HG03378 (cell line): ENCODE measurements at regions not wholly inside any gene's neighbourhood (a gene's known extent, or its start where the extent isn't known, plus 50 kb on each side); places are given as distances from the start of the nearest gene placed in this dataset.
"Not testable (repeated sequence)": the region's sequence is repeated elsewhere in the genome, so short reads cannot be mapped to it uniquely, and the experiment has no call there.

Experiments
- ATAC-seq: cut with Tn5 transposase; IDR thresholded peaks from one replicate; pipeline ENCODE4 v1.9.1; 2021; ENCODE audit warnings: mild to moderate bottlenecking, moderate library complexity; ENCODE audit not compliant: unreplicated experiment

DNA sequence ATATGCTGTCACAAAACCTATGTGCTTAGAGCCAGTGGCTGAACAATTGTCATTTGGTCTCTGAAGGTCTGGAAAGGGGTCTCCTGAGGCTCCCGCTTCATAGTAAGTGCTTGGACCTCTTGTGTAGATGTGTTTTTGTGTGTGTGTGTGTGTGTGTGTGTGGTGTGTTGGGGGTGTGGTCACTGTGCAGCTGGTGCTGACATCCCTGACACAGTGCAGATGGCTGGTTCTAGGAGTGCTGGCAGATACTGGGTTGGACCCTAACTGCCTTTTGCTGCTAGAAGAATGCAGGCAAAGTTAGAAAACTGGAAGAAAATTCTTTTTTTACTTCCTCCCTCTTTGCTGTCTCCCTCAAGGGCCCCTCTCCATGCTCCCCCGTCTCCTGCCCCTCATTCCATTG is 1872.6 kb downstream of the ARAP2 start:
- no peak for ATAC-seq

DNA sequence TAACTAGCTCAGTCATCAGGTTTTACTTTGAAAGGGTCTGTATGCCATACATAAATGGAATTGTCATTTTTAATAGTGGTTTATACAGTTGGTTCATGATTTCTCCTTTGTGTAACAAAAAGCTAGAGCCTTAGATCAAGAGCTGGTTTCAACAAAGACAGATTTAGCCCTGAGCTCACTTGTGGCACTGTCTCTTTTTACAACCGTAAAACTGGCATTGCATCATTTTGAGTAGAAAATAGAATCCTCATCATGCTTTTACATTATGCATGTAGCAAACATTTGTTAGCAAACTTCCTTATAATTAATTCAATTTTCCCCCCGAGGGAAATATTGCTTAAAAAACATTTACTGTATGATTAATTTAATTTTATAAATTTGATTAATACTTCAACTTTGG is 1871.5 kb downstream of the ARAP2 start:
- no peak for ATAC-seq

DNA sequence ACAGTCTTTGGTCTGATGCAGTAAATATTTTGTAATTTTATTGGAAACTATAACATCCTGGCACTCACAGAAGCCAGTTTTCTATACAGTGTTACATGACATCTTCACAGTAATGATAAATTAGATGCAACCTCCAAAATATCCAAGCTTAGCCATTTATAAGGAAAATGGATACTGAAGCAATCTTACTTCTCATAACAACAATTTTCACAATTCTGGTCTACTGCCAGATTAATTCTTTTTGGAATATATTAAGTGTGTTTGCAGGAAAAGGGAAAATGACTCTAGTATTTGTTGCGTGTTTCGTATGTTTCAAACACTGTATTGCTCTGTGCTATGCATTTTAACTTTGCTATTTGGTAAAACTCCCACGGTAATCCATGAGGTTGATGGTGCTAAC is 1870.9 kb downstream of the ARAP2 start:
- ATAC-seq, result no peak

DNA sequence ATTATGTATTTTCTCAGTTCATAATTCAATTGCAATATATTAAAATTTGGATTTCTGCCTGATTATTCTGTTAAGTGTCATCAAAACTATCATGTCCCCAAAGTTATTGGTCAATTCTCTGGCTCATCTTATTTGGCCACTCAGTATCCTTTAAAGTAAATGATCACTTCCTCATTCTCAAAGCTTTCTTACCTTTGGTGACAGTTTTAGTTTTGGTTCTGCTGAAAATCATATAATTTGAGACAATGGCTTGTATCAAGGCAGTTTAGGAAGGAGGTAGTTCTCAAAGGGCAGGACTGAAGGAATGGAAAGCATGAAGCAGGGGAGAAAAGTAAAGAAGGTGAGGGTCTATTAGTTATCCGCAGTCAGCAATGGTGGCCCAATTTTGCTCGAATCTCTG is 1832.1 kb downstream of the ARAP2 start:
- no peak for ATAC-seq

DNA sequence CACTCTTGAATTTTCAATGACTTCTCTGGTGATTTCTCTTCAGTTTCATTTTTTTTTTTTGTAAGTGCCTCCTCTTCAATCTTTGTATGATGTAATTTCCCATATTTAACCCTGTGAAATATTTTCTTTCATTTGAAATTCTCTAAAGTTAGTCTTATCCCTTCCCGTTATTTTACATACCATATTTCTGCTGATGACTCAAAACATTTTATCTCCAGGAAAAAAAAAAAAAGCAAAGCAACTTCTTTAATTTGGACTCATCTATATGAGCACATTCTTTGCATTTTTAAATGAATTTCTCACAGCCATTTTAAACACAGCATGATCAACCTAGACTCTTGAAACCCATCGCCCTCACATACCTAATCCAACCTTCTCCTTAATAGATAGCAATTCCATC is 1831.4 kb downstream of the ARAP2 start:
- ATAC-seq, result no peak

DNA sequence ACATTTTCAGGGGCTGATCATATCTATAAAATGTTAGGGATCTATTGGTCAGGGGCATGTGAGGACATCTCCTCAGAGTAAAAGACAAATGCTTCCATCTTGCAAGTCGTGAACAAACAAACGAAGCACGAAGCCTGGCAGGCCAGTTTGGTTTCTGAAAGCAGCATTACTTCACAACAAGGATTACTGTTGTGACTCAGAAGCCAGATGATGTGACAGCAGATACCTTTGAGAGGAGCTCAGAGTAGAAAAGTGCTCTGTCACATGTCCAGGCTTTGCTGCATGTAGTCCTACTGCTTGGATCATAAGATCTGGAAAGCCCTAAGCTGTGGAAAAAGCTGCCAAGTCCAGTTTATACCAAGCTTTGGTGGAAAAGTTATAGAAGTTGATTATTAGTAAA is 1827.2 kb downstream of the ARAP2 start:
- no peak for ATAC-seq

DNA sequence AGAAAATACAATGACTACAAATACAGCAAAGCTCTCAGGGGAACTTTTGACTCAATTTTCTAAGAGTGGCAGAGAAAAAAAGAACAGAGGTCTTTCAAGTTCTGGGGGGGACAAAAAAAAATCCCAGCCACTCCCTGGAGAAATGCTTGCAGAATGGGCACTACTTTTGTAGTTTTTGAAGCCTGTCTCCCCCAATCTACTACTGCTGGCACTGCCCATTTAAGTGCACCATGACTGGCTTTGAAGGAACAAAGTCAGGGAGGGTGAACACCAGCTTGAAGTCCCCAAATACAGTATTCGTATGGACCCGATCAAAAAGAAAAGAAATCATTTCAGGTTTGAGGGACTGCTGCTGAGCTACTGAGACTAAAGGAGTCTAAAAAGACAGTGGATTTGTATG is 1824.4 kb downstream of the ARAP2 start:
- ATAC-seq, result no peak

DNA sequence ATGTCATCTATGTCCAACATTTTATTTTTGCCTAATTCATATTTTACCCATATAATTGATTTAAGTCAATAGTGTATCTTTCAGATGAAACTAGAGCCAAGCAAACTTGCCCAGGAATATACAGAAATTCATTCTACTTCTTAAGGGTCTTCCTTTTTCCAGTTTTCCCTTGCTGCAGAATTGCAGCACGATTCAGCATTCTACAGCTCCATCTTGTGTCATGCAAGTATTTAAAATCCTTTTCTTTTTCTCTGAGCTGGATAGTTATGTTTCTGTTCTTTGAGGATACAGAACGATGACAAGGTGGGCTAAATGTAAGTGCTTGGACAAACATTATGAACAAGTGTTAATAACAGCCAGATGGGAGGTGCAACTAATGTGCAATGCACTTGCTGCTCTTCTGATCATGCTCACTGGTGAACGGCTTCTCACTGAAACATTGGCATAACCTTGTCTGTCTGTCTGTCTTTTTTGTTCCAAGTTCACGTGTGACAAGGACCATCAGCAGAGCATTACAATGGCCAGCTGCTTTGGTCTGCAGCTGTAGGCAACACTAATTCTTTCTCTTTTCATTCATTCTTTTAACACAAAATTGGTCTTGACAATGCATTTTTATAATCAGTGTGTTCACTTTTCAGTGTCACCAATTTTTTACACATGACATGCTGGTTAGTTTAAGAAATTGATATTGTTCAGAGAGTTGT is 1821.7 kb downstream of the ARAP2 start:
- no peak for ATAC-seq

DNA sequence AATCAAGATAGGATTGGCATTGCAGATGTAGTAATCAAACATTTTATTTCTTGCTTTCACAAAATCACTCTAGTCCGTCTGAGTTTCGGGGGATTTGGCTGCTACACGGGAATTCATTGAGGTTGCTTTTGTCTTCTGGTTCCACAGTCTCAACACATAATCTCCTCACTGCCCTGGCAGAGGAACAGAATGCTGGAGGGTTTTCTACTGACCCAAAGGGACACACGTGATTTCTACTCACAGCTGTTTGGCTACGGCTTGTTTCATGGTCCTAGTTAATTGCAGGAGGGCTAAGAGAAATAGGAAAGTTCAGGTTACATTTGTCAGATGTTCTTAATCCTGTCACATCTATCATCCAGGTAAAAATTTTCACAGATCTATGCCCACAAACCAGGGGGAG is 1811.6 kb downstream of the ARAP2 start:
- ATAC-seq, result no peak

DNA sequence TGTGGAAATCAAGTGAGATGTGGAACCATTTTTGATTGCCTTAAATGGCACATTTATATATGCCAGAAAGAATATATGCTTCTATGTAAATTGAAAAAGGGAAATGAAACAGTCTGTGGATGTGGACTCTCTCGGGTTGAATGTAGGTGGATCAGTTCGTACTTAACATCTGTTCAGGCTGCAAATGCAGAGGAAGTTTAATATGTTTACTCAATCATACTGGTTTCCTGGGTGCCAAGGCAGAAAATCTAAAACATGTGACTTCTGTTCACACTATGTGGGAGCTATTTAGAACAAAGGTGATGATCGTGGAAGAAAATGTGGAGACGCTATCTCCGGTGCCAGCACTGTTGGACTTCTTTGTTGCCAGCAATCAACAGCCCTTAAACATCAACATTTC is 1809.9 kb downstream of the ARAP2 start:
- ATAC-seq, result not testable (repeated sequence)

DNA sequence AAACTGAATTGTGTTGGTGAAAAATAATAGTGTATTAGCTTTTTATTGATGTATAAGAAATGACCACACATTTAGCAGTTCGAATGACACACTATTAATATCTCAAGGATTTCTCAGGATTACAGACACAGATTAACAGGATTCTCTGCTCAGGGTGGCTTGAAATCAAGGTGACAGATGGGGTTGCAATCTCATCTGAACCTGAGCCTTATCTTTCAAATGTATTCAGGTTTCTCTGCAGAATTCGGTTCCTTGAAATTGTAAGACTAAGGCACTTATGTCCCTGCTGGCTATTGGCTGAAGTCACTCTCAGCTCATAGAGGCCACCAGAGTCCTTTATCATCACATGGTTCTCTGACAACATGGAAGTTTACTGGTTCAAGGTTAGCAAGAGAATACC is 1780.1 kb downstream of the ARAP2 start:
- no peak for ATAC-seq

DNA sequence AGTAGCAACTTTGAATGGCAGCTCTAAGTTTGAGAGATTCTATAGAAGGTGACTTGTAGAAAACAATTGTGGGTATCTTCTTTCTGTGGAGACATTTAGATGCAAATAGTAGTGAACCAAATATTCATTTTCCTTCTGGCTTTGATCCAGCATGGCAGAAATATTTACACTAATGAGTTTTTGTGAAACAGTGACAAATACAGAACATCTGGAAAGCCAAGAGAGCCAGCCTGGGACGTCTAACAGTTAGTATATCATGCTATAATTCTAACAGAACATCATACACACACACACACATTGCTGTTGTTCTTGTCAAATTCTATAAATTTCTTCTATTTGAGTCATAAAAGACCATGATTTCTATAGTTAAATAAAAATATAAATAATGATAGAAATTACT is 1777.9 kb downstream of the ARAP2 start:
- no peak for ATAC-seq

DNA sequence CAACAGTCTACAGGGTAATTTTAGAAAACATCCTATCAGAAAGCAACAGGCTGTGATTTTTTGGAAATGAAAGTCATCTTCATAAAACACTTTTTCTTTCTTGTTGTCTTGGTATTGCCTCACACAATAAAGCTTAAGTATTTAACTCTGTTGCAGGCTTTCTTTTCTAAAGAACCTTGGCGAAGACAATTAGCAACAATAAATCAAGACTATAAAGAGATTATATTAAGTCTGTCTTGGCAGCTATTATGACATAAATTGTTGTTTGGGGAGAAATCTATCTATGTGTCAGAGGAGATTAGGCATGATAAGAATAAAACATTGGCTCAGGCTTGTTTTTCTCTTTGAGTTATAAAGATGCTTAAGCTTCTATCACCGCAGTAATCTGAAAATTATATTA is 1774.8 kb downstream of the ARAP2 start:
- no peak for ATAC-seq

DNA sequence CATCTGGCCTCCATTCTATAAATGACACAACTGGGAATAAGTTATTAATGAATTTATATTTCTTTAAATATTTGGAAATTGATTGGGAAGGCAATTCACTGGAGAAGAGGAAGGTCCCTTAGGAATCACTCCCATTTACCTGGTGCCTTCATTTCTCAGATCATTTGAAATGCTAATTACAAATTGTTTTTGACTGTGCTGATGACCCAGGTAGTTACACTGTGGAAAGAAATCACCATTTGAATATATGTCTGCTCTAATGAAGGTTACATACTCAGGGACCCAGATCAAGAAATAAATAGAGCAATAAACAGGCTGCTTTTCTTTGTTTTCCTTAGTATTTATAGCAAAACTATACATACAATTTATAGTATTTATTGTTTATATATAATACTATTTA is 1759.1 kb downstream of the ARAP2 start:
- no peak for ATAC-seq

DNA sequence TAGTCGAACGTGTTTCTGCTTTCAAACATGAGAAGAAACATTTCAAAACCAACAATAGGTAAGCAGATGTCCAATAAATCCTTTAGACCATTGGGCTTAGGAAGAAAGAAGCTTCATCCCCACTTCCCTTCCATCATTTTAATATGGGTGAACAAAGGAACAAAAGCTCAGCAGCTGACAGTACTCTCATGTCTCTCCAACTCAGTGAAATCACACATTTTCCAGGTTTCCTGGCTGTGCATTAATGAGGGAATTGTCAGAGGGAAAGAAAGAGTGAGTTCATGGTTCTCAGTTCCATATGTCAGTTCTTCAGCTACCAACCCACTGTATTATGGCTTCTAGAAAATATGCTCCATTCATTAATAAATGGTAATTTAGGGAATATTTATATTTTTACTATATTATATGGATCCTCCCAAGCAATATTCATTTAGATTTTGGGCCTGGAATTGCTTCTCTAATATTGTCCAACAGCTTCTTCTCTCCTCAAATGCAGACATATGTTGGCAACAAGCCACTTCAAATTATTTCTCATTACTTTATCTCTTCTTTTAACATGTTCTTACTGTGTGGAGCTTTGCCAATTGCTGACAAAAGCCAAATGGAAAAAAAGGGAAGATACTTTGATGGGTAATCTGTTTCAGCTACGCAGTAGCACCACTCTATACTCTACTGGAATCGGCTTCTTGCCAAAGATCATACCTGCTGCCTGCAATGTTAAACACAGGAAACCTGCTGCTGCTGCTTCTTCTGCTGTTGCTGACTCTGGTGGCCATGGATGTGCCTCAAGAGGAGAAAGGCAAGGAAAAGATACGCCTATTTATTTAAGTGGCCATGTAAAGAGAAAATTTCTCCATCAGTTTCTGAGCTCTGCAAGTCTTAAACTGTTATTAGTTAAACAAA is 1757.6 kb downstream of the ARAP2 start:
- ATAC-seq, result no peak

DNA sequence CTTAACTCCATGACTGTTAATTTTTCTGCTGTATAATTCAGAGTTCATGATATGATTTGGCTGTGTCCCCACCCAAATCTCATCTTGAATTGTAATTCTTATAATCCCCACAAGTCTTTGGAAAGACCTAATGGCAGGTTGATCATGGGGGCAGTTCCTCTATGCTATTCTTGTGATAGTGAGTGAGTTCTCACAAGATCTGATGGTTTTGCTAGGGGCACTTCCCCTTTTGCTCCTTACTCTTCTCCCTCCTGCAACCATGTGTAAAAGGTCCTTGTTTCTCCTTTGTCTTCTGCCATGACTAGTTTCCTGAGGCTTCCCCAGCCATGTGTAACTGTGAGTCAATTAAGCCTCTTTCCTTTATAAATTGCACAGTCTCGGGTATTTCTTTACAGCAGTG is 1751.9 kb downstream of the ARAP2 start:
- ATAC-seq, result no peak

DNA sequence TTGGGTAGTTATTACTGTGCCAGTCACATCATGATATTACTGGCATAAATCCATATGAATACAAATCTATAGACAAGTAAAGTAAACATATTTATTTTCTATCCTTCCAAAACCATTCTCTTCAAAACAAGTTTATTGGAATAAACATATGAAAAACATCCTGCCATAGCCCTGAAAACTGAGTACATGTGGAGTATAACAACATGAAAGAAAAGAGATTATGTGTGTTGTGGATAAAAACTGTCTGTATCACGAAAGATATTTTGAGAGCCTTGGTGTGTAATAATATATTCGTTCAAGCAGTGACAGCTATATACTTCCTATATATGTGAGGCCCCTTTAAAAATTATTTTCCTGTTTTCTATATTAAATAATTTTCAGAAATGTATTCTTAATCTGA is 1742.2 kb downstream of the ARAP2 start:
- ATAC-seq, result no peak

DNA sequence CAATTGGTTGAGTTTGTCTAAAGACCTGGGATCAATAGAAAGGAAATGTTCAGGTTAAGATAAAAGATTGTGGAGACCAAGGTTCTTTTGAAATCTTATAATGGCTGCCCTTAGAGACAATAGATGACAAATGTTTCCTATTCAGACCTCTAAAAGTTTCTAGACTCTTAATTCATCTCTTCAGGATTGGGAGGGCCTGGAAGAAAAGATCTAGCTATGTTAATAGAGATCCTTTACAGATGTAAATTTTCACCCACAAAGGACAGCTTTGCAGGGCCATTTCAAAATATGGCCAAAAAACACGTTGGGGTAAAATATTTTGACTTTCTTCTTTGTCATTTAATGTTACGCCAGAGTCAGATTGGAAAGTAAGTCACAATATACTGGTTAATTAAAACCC is 1739.6 kb downstream of the ARAP2 start:
- ATAC-seq, result not testable (repeated sequence)

DNA sequence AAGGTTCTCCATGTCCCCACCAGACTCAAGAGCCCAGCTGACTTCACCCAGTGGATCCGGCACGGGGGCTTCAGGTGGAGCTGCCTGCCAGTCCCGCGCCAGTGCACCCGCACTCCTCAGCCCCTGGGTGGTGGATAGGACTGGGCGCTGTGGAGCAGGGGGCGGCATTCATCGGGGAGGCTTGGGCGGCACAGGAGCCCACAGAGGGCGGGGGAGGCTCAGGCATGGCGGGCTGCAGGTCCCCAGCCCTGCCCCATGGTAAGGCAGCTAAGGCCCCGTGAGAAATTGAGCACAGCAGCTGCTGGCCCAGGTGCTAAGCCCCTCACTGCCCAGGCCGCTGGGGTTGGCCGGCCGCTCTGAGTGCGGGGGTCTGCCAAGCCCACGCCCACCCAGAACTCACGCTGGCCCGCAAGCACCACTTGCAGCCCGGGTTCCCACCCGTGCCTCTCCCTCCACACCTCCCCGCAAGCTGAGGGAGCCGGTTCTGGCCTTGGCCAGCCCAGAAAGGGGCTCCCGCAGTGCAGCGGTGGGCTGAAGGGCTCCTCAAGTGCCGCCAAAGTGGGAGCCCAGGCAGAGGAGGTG is 1737.7 kb downstream of the ARAP2 start:
- not testable (repeated sequence) for ATAC-seq

DNA sequence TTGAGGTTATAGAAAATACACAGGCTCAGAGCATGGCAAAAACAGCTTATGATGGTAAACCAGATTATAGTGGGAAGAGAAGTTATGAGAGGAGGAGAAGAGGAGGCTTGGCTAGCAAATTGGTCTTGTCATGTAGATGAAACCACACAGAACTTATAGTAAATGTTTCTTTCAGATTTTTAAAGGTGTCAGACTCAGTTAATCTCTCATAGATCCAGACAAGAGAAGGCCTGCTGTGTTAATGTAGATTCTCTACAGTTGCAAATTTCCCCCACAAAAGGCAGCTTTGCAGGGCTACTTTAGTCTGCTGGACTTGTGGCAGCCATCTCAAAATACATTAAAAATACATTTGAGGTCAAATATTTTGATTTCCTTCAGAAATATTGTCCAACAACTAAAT is 1731.7 kb downstream of the ARAP2 start:
- ATAC-seq, result no peak

DNA sequence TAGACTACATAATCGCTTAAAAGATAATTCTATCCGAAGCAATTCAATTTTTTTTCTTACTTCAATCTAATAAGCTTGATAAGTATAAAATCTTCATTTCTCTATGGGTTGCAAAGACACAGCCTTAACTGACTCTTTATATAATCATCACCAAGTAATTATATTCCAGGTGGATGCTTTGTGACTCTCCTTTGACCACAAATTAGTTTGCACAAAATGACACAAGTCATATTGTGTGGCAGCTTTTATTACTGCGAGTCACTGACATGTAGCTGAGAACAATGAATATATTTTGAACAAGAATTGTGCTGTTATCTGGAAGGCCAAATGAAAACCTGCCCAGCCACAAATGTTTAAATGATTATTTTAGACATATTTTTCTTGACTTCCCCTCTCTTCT is 1727.8 kb downstream of the ARAP2 start:
- no peak for ATAC-seq

DNA sequence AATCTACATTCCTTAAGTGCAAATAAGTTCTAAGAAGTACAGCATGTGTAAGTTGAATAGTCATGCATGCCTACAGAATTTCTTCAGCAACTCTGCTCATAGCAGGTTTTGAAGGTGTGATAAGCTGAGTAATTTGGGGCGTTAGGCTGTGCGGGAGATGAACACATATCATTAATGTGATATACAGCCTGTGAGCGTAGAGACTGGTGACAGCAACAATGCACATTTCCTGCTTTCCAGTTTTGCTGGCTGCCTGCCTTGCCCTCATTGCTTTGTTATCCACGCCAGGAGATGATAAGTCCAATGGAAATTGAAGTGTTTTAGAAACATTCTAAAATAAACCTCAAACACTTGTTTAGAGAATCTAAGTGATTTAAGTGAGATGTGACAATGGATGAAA is 1709.4 kb downstream of the ARAP2 start:
- no peak for ATAC-seq
